NCI-H1105 (cell line): ENCODE measurements at regions not wholly inside any gene's neighbourhood (a gene's known extent, or its start where the extent isn't known, plus 50 kb on each side); places are given as distances from the start of the nearest gene placed in this dataset.
"Not testable (repeated sequence)": the region's sequence is repeated elsewhere in the genome, so short reads cannot be mapped to it uniquely, and the experiment has no call there.

Experiments used
- DNase-seq: peaks from one replicate; lab custom pipeline; 2025; lab: John Stamatoyannopoulos, UW

- DNase-seq = no peak
Measured at GRCh38 chr2:236828820-236829219, 256.9 kb upstream of the COPS8 start.

- DNase-seq = no peak
Measured at GRCh38 chr2:236830926-236831325, 254.8 kb upstream of the COPS8 start.

GRCh38 chr2:236831698-236832097 lies 254.0 kb upstream of the COPS8 start:
- no peak for DNase-seq

- DNase-seq = no peak
Measured at GRCh38 chr2:236833501-236834073, 252.1 kb upstream of the COPS8 start.

GRCh38 chr2:236834284-236834683 lies 251.4 kb upstream of the COPS8 start:
- DNase-seq = no peak

- DNase-seq = no peak
Measured at GRCh38 chr2:236835307-236836024, 250.2 kb upstream of the COPS8 start.

GRCh38 chr2:236836028-236836427 lies 249.7 kb upstream of the COPS8 start:
- not testable (repeated sequence) for DNase-seq

- DNase-seq = no peak
Measured at GRCh38 chr2:236840215-236840614, 245.5 kb upstream of the COPS8 start.

GRCh38 chr2:236840857-236841256 lies 244.8 kb upstream of the COPS8 start:
- no peak for DNase-seq

- no peak for DNase-seq
Measured at GRCh38 chr2:236841389-236841788, 244.3 kb upstream of the COPS8 start.

GRCh38 chr2:236843161-236843968 lies 242.3 kb upstream of the COPS8 start:
- no peak for DNase-seq

GRCh38 chr2:236844711-236845110 lies 241.0 kb upstream of the COPS8 start:
- no peak for DNase-seq

- DNase-seq = no peak
Measured at GRCh38 chr2:236847023-236847422, 238.7 kb upstream of the COPS8 start.

GRCh38 chr2:236847538-236848263 lies 238.0 kb upstream of the COPS8 start:
- no peak for DNase-seq

- peak; percentile 17 for DNase-seq
Measured at GRCh38 chr2:236848501-236848900, 237.2 kb upstream of the COPS8 start.

- no peak for DNase-seq
Measured at GRCh38 chr2:236849508-236849907, 236.2 kb upstream of the COPS8 start.

GRCh38 chr2:236849940-236850339 lies 235.7 kb upstream of the COPS8 start:
- DNase-seq = no peak

GRCh38 chr2:236851187-236851586 lies 234.5 kb upstream of the COPS8 start:
- no peak for DNase-seq

GRCh38 chr2:236852100-236852976 lies 233.4 kb upstream of the COPS8 start:
- DNase-seq = no peak

- DNase-seq = no peak
Measured at GRCh38 chr2:236852977-236853374, 232.7 kb upstream of the COPS8 start.

GRCh38 chr2:236853585-236854051 lies 232.1 kb upstream of the COPS8 start:
- DNase-seq = no peak
